ENCODE measurements at regions not wholly inside any gene's neighbourhood (a gene's known extent, or its start where the extent isn't known, plus 50 kb on each side); places are given as distances from the start of the nearest gene placed in this dataset.
A peak's percentile ranks its signal among the peaks of the same experiment; 100 is the strongest.
"Not testable (repeated sequence)": the region's sequence is repeated elsewhere in the genome, so short reads cannot be mapped to it uniquely, and the experiment has no call there.

- Histone ChIP-seq H3K36me3 (no peaks in the 10 kb centered on the region), H4K20me1 (no peaks in the 10 kb centered on the region), H3K4me1 (no peaks in the 10 kb centered on the region), H3K27ac (no peak overlapping the region), H3K4me2 (no peak overlapping the region), H3K9ac (no peak overlapping the region), H3K9me3 (replicated peaks in 1 of 11) (peaks cover 13 to 37% (median 33%) of the 10 kb centered on the region in 11 experiments; a peak in 21 of 22 replicates), H3K27me3 (no peaks in the 10 kb centered on the region), H3K4me3 (no peak overlapping the region)
- no peak for TF ChIP-seq Cebpa-rat (IDR thresholded peaks at IDR 0.05)
These were observed 747.0 kb downstream of the FAM181B start for GRCh38 chr11:81986556-81987161.

GRCh38 chr11:81979448-81979847 is 754.2 kb downstream of the FAM181B start:
- H3K9me3 ChIP-seq (replicated peaks in 1 of 11): peaks cover 0 to 6% (median 0%) of the 10 kb centered on the region in 11 experiments; a peak in 4 of 22 replicates
- H3K9ac ChIP-seq: no peak overlapping the region
- H3K27me3 ChIP-seq: no peaks in the 10 kb centered on the region
- no peaks in the 10 kb centered on the region for H3K4me1 ChIP-seq
- no peak overlapping the region for H3K4me2 ChIP-seq
- H4K20me1 ChIP-seq: no peaks in the 10 kb centered on the region
- H3K27ac ChIP-seq: peak overlapping the region in 3 of 11 experiments; percentile 11 to 53 (median 49); a peak in 4 of 22 replicates
- no peaks in the 10 kb centered on the region for H3K36me3 ChIP-seq
- no peak for TF ChIP-seq Cebpa-rat (IDR thresholded peaks at IDR 0.05)
- no peak overlapping the region for H3K4me3 ChIP-seq

GRCh38 chr11:81975261-81975900 is 758.3 kb downstream of the FAM181B start:
- Histone ChIP-seq H3K4me3 (no peak overlapping the region), H3K9me3 (replicated peaks in 1 of 11) (peaks cover 0 to 6% (median 0%) of the 10 kb centered on the region in 11 experiments; a peak in 4 of 22 replicates), H3K4me2 (no peak overlapping the region), H4K20me1 (no peaks in the 10 kb centered on the region), H3K4me1 (no peaks in the 10 kb centered on the region), H3K27me3 (no peaks in the 10 kb centered on the region), H3K9ac (no peak overlapping the region), H3K27ac (no peak overlapping the region), H3K36me3 (no peaks in the 10 kb centered on the region)
- no peak for TF ChIP-seq Cebpa-rat (IDR thresholded peaks at IDR 0.05)

GRCh38 chr11:81970886-81971285 is 762.8 kb downstream of the FAM181B start:
- Histone ChIP-seq H3K9me3 (replicated peaks in 1 of 11) (no peaks in the 10 kb centered on the region), H3K4me3 (no peak overlapping the region), H3K36me3 (no peaks in the 10 kb centered on the region), H4K20me1 (no peaks in the 10 kb centered on the region), H3K27ac (no peak overlapping the region), H3K4me2 (no peak overlapping the region), H3K9ac (no peak overlapping the region), H3K4me1 (no peaks in the 10 kb centered on the region), H3K27me3 (no peaks in the 10 kb centered on the region)
- TF ChIP-seq Cebpa-rat (IDR thresholded peaks at IDR 0.05): no peak

GRCh38 chr11:81967242-81967641 is 766.4 kb downstream of the FAM181B start:
- no peaks in the 10 kb centered on the region for H3K36me3 ChIP-seq
- H3K9ac ChIP-seq: no peak overlapping the region
- no peaks in the 10 kb centered on the region for H4K20me1 ChIP-seq
- no peak overlapping the region for H3K4me3 ChIP-seq
- H3K4me2 ChIP-seq: no peak overlapping the region; a peak in 1 of 22 replicates
- no peaks in the 10 kb centered on the region for H3K4me1 ChIP-seq
- no peaks in the 10 kb centered on the region for H3K27me3 ChIP-seq
- no peak overlapping the region for H3K27ac ChIP-seq
- H3K9me3 ChIP-seq (replicated peaks in 1 of 11): no peaks in the 10 kb centered on the region
- no peak for TF ChIP-seq Cebpa-rat (IDR thresholded peaks at IDR 0.05)

- H3K4me3 ChIP-seq: no peak overlapping the region
- TF ChIP-seq Cebpa-rat (IDR thresholded peaks at IDR 0.05): no peak
- H4K20me1 ChIP-seq: no peaks in the 10 kb centered on the region
- no peak overlapping the region for H3K4me2 ChIP-seq
- H3K36me3 ChIP-seq: no peaks in the 10 kb centered on the region
- no peaks in the 10 kb centered on the region for H3K4me1 ChIP-seq
- no peaks in the 10 kb centered on the region for H3K27me3 ChIP-seq
- H3K27ac ChIP-seq: no peak overlapping the region
- H3K9me3 ChIP-seq (replicated peaks in 1 of 11): no peaks in the 10 kb centered on the region
- H3K9ac ChIP-seq: no peak overlapping the region
These were observed 767.3 kb downstream of the FAM181B start for GRCh38 chr11:81966340-81966739.

- no peak for TF ChIP-seq Cebpa-rat (IDR thresholded peaks at IDR 0.05)
- Histone ChIP-seq H3K27me3 (no peaks in the 10 kb centered on the region), H3K9ac (no peak overlapping the region), H3K27ac (no peak overlapping the region), H3K4me3 (no peak overlapping the region), H4K20me1 (no peaks in the 10 kb centered on the region; a peak in 1 of 22 replicates), H3K9me3 (replicated peaks in 1 of 11) (no peaks in the 10 kb centered on the region), H3K4me1 (no peaks in the 10 kb centered on the region), H3K36me3 (no peaks in the 10 kb centered on the region), H3K4me2 (no peak overlapping the region)
These were observed 770.6 kb downstream of the FAM181B start for GRCh38 chr11:81963018-81963417.

GRCh38 chr11:81960443-81960842 is 773.2 kb downstream of the FAM181B start:
- Histone ChIP-seq H3K9me3 (replicated peaks in 1 of 11) (peaks cover 7 to 14% (median 13%) of the 10 kb centered on the region in 11 experiments; a peak in 19 of 22 replicates), H3K4me2 (no peak overlapping the region), H3K9ac (no peak overlapping the region), H3K27ac (no peak overlapping the region), H3K4me3 (no peak overlapping the region), H3K27me3 (no peaks in the 10 kb centered on the region), H4K20me1 (no peaks in the 10 kb centered on the region; a peak in 1 of 22 replicates), H3K36me3 (no peaks in the 10 kb centered on the region), H3K4me1 (no peaks in the 10 kb centered on the region)
- TF ChIP-seq Cebpa-rat (IDR thresholded peaks at IDR 0.05): no peak

- Histone ChIP-seq H3K4me1 (no peaks in the 10 kb centered on the region), H3K27me3 (no peaks in the 10 kb centered on the region), H3K4me3 (no peak overlapping the region), H3K9me3 (replicated peaks in 1 of 11) (peaks cover 7 to 18% (median 14%) of the 10 kb centered on the region in 11 experiments; a peak in 19 of 22 replicates), H3K4me2 (no peak overlapping the region), H3K9ac (no peak overlapping the region), H4K20me1 (no peaks in the 10 kb centered on the region; a peak in 1 of 22 replicates), H3K27ac (no peak overlapping the region), H3K36me3 (no peaks in the 10 kb centered on the region)
- no peak for TF ChIP-seq Cebpa-rat (IDR thresholded peaks at IDR 0.05)
These were observed 774.3 kb downstream of the FAM181B start for GRCh38 chr11:81959341-81959740.

- H3K36me3 ChIP-seq, H3K4me1 ChIP-seq, H3K4me2 ChIP-seq, H3K27me3 ChIP-seq, H3K4me3 ChIP-seq, H3K9ac ChIP-seq, H3K27ac ChIP-seq, H4K20me1 ChIP-seq: not testable (repeated sequence)
- peaks cover 7 to 20% (median 14%) of the 10 kb centered on the region in 11 experiments; a peak in 19 of 22 replicates for H3K9me3 ChIP-seq (replicated peaks in 1 of 11)
These were observed 779.4 kb downstream of the FAM181B start for GRCh38 chr11:81954301-81954700.

Data from BLaER1 treated with 17β-estradiol and CSF1 and Interleukin-3, amounts not matched to agents 10 nM and 100 nM (cell line).